ENCODE measurements at regions not wholly inside any gene's neighbourhood (a gene's known extent, or its start where the extent isn't known, plus 50 kb on each side); places are given as distances from the start of the nearest gene placed in this dataset.

- H3K9me3 ChIP-seq (ENCODE audit: insufficient read depth, low read length): peaks cover 3% of the 10 kb centered on the region; the same call in 1 of the 2 replicates
- no peak overlapping the region for H3K9ac ChIP-seq (ENCODE audit: low read length)
These were observed 613.2 kb upstream of the COBL start for GRCh38 chr7:51929818-51930217.

GRCh38 chr7:51927738-51928137, 611.1 kb upstream of the COBL start:
- no peaks in the 10 kb centered on the region for H3K27me3 ChIP-seq (ENCODE audit: low read length)

More at GRCh38 chr7:51929818-51930217, 613.2 kb upstream of the COBL start:
- Histone ChIP-seq H3K36me3 (ENCODE audit: low read length) (no peaks in the 10 kb centered on the region), H3K4me3 (ENCODE audit: insufficient read depth, low read length, poor library complexity, severe bottlenecking) (no peak overlapping the region), H4K20me1 (ENCODE audit: low read depth, low read length) (no peaks in the 10 kb centered on the region), H3F3A (ENCODE audit: insufficient read depth) (no peaks in the 10 kb centered on the region), H3K79me2 (ENCODE audit: insufficient read depth, low read length) (no peaks in the 10 kb centered on the region), H3K4me2 (ENCODE audit: low read depth, low read length, poor library complexity, severe bottlenecking) (no peak overlapping the region), H3K27ac (ENCODE audit: low read depth, low read length) (no peak overlapping the region), H3K9me2 (replicated peaks; ENCODE audit: insufficient read depth, low read length) (no peaks in the 10 kb centered on the region), H3K27me3 (ENCODE audit: low read length) (no peaks in the 10 kb centered on the region), H2AFZ (ENCODE audit: low read depth, low read length, severe bottlenecking) (no peak overlapping the region)
- TF ChIP-seq EZH2phosphoT487 (conservative IDR thresholded peaks at IDR 0.05; ENCODE audit: low read length) (no peak), CTCF (IDR thresholded peaks at IDR 0.05; ENCODE audit: insufficient read depth, low read length, poor library complexity, severe bottlenecking) (no peak)

GRCh38 chr7:51918581-51918980, 602.0 kb upstream of the COBL start:
- Histone ChIP-seq H3F3A (ENCODE audit: insufficient read depth) (no peaks in the 10 kb centered on the region), H3K27me3 (ENCODE audit: low read length) (no peaks in the 10 kb centered on the region), H2AFZ (ENCODE audit: low read depth, low read length, severe bottlenecking) (no peak overlapping the region), H3K36me3 (ENCODE audit: low read length) (no peaks in the 10 kb centered on the region), H3K27ac (ENCODE audit: low read depth, low read length) (no peak overlapping the region), H3K4me3 (ENCODE audit: insufficient read depth, low read length, poor library complexity, severe bottlenecking) (no peak overlapping the region), H3K4me2 (ENCODE audit: low read depth, low read length, poor library complexity, severe bottlenecking) (no peak overlapping the region), H4K20me1 (ENCODE audit: low read depth, low read length) (no peaks in the 10 kb centered on the region), H3K9me3 (ENCODE audit: insufficient read depth, low read length) (no peaks in the 10 kb centered on the region), H3K9me2 (replicated peaks; ENCODE audit: insufficient read depth, low read length) (no peaks in the 10 kb centered on the region), H3K79me2 (ENCODE audit: insufficient read depth, low read length) (no peaks in the 10 kb centered on the region), H3K9ac (ENCODE audit: low read length) (no peak overlapping the region)
- TF ChIP-seq EZH2phosphoT487 (conservative IDR thresholded peaks at IDR 0.05; ENCODE audit: low read length) (no peak), CTCF (IDR thresholded peaks at IDR 0.05; ENCODE audit: insufficient read depth, low read length, poor library complexity, severe bottlenecking) (no peak)

More at GRCh38 chr7:51927738-51928137, 611.1 kb upstream of the COBL start:
- peaks cover 3% of the 10 kb centered on the region; the same call in 1 of the 2 replicates for H3K9me3 ChIP-seq (ENCODE audit: insufficient read depth, low read length)
- H3K9me2 ChIP-seq (replicated peaks; ENCODE audit: insufficient read depth, low read length): no peaks in the 10 kb centered on the region
- no peaks in the 10 kb centered on the region for H4K20me1 ChIP-seq (ENCODE audit: low read depth, low read length)
- H3K27ac ChIP-seq (ENCODE audit: low read depth, low read length): no peak overlapping the region
- no peak overlapping the region for H2AFZ ChIP-seq (ENCODE audit: low read depth, low read length, severe bottlenecking)
- no peaks in the 10 kb centered on the region for H3F3A ChIP-seq (ENCODE audit: insufficient read depth)
- H3K9ac ChIP-seq (ENCODE audit: low read length): no peak overlapping the region
- no peaks in the 10 kb centered on the region for H3K79me2 ChIP-seq (ENCODE audit: insufficient read depth, low read length)
- no peak overlapping the region for H3K4me2 ChIP-seq (ENCODE audit: low read depth, low read length, poor library complexity, severe bottlenecking)
- TF ChIP-seq EZH2phosphoT487 (conservative IDR thresholded peaks at IDR 0.05; ENCODE audit: low read length) (no peak), CTCF (IDR thresholded peaks at IDR 0.05; ENCODE audit: insufficient read depth, low read length, poor library complexity, severe bottlenecking) (no peak)
- no peaks in the 10 kb centered on the region for H3K36me3 ChIP-seq (ENCODE audit: low read length)
- no peak overlapping the region for H3K4me3 ChIP-seq (ENCODE audit: insufficient read depth, low read length, poor library complexity, severe bottlenecking)
